H1 (cell line): ENCODE measurements at regions not wholly inside any gene's neighbourhood (a gene's known extent, or its start where the extent isn't known, plus 50 kb on each side); places are given as distances from the start of the nearest gene placed in this dataset.

Source experiments
- CHD7 ChIP-seq: fragments of 300-600 bp; sonication (generic); IDR thresholded peaks from 2 replicates; pipeline ENCODE4 v1.7.1; 2012; ENCODE audit warnings: low read length, moderate library complexity, mild to moderate bottlenecking, inconsistent platforms; ENCODE audit not compliant: insufficient replicate concordance
- CREB1 ChIP-seq: IDR thresholded peaks from 2 replicates; pipeline ENCODE4 v1.6.1; 2012; ENCODE audit warnings: inconsistent platforms
- POLR2AphosphoS5 ChIP-seq: IDR thresholded peaks from 2 replicates; pipeline ENCODE4 v1.6.1; 2011; ENCODE audit warnings: low read depth, low read length
- SIRT6 ChIP-seq: IDR thresholded peaks from one replicate; pipeline ENCODE4 v1.7.1; 2012; ENCODE audit warnings: low read length, inconsistent platforms

GRCh38 chr11:11772865-11773515 is 68.8 kb upstream of the USP47 start (continued):
- no peak for TF ChIP-seq CHD7
- no peak for TF ChIP-seq POLR2AphosphoS5
- TF ChIP-seq SIRT6: no peak
- no peak for TF ChIP-seq CREB1
